ENCODE measurements at regions not wholly inside any gene's neighbourhood (a gene's known extent, or its start where the extent isn't known, plus 50 kb on each side); places are given as distances from the start of the nearest gene placed in this dataset.
A peak's percentile ranks its signal among the peaks of the same experiment; 100 is the strongest.

DNA sequence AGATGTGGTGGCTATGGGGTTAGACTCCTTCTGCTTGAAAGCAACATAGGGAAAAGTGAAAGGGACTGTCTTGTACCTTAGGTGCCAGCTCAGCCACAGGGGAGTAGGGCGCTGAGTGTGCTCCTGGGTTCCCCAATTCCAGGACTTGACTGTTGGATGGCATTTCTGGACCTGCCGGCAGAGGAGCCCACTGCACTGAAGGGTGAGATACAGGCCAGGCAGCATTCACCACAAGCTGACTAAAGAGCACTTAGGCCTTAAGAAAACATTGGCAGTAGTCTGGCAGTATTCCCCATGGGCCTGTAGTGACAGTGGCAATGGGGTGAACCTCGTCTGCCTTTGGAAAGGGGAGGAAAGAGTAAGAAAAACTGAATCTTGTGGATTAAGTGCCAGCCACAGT is 67.1 kb upstream of the TMTC2 start:
- no peak for TF ChIP-seq TCF12 (IDR thresholded peaks at IDR 0.05; ENCODE audit: low read depth)
- TF ChIP-seq EP300 (IDR thresholded peaks at IDR 0.05; ENCODE audit: borderline replicate concordance): no peak

- no peak for TF ChIP-seq NFIC (IDR thresholded peaks at IDR 0.05)
Observed at GRCh38 chr12:82620917-82621316, 65.8 kb upstream of the TMTC2 start.

DNA sequence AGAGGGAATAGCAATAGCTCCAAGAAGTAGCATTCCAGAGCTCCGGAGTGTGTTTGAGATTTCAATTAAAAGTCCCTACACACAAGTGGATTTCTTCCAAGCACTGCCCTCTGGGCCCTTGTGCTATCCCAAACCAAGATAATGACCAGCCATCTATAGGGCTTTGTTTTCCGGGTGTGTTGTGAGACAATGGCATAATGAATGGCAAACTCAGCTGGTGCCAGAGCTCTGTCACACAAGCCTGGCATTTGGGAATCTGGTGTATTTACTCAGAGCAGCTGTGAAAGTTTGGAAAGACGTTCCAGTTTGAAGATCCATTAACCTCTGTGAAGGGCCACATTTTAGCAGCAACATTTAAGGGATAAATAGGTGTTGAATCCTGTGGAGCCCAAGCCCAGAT is 61.2 kb upstream of the TMTC2 start:
- TF ChIP-seq CREB1 (IDR thresholded peaks at IDR 0.05; ENCODE audit: low read depth) (no peak), TCF12 (IDR thresholded peaks at IDR 0.05; ENCODE audit: low read depth) (no peak), EGR1 (IDR thresholded peaks at IDR 0.05) (no peak), TEAD4 (IDR thresholded peaks at IDR 0.05) (no peak), MAX (IDR thresholded peaks at IDR 0.05) (no peak), RAD21 (IDR thresholded peaks at IDR 0.05; ENCODE audit: low read depth) (no peak), NFIC (IDR thresholded peaks at IDR 0.05) (no peak), EP300 (IDR thresholded peaks at IDR 0.05; ENCODE audit: borderline replicate concordance) (no peak), REST (IDR thresholded peaks at IDR 0.05; ENCODE audit: low read depth) (no peak), ZBTB7A (IDR thresholded peaks at IDR 0.05; ENCODE audit: low read depth) (no peak), TAF1 (IDR thresholded peaks at IDR 0.05; ENCODE audit: low read depth) (no peak)

DNA sequence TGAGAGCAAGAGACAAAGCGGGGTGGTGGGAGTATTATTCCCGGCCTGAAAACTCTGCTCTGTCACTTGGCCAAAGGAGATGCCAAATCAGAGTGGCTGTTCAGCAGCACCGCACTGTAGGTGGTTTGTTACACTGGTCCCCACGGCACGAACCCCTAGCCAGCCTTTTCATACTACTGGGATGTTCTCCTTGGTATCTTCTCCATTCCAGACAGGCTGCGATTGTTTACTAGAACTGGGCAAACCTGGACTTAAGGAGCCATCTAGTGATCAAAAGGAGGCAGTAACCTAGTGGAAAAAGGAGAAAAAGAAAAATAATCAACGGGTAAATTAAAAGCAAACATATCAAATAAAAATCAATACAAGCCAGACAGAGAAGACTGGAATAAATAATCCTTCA is 58.9 kb upstream of the TMTC2 start:
- TF ChIP-seq USF1 (IDR thresholded peaks at IDR 0.05) (no peak), RAD21 (IDR thresholded peaks at IDR 0.05; ENCODE audit: low read depth) (peak; percentile 74), TCF12 (IDR thresholded peaks at IDR 0.05; ENCODE audit: low read depth) (no peak)

DNA sequence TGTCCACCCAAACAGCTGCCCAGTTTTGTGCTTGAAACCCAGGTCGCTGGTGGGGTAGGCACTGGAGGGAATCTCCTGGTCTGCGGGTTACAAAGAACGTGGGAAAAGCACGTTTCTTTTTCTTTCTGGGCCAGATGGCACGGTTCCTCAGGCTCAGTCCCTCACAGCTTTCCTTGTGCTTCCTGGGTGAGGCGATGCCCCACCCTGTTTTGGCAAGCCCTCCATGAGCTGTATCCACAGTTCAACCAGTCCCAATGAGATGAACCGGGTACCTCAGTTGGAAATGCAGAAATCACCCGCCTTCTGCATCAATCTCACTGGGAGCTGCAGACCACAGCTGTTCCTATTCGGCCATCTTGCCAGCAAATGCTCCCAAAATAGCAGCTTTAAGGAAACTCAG is 51.4 kb upstream of the TMTC2 start:
- TF ChIP-seq EGR1 (IDR thresholded peaks at IDR 0.05) (no peak), EP300 (IDR thresholded peaks at IDR 0.05; ENCODE audit: borderline replicate concordance) (no peak), USF1 (IDR thresholded peaks at IDR 0.05) (no peak), TEAD4 (IDR thresholded peaks at IDR 0.05) (no peak), TCF12 (IDR thresholded peaks at IDR 0.05; ENCODE audit: low read depth) (no peak), ZBTB7A (IDR thresholded peaks at IDR 0.05; ENCODE audit: low read depth) (no peak), TAF1 (IDR thresholded peaks at IDR 0.05; ENCODE audit: low read depth) (no peak), NFIC (IDR thresholded peaks at IDR 0.05) (no peak), CREB1 (IDR thresholded peaks at IDR 0.05; ENCODE audit: low read depth) (no peak), YY1 (IDR thresholded peaks at IDR 0.05; ENCODE audit: low read depth) (no peak), CEBPB (IDR thresholded peaks at IDR 0.05) (no peak), MAX (IDR thresholded peaks at IDR 0.05) (no peak), REST (IDR thresholded peaks at IDR 0.05; ENCODE audit: low read depth) (no peak), FOXM1 (IDR thresholded peaks at IDR 0.05; ENCODE audit: borderline replicate concordance, low read depth) (no peak), RAD21 (IDR thresholded peaks at IDR 0.05; ENCODE audit: low read depth) (no peak)
